HFFc6 (cell line): ENCODE measurements at regions not wholly inside any gene's neighbourhood (a gene's known extent, or its start where the extent isn't known, plus 50 kb on each side); places are given as distances from the start of the nearest gene placed in this dataset.

ENCODE experiments used
- DNase-seq: peaks from one replicate; pipeline ENCODE4 v3.0.0-alpha.2; 2018
- H3K27ac Mint-ChIP-seq: 2 replicates; pipeline ENCODE4 v1.8.0; 2020; ENCODE audit warnings: mild to moderate bottlenecking, mixed read lengths
- H3K27me3 Mint-ChIP-seq: 2 replicates; pipeline ENCODE4 v1.8.0; 2021; ENCODE audit warnings: mild to moderate bottlenecking, moderate library complexity, mixed read lengths; ENCODE audit not compliant: insufficient read depth
- H3K36me3 Mint-ChIP-seq: 2 replicates; pipeline ENCODE4 v1.8.0; 2021; ENCODE audit warnings: low read depth, mixed read lengths
- H3K4me1 Mint-ChIP-seq: 2 replicates; pipeline ENCODE4 v1.8.0; 2020; ENCODE audit warnings: low read depth, mixed read lengths
- H3K4me3 Mint-ChIP-seq: 2 replicates; pipeline ENCODE4 v1.8.0; 2020; ENCODE audit warnings: mild to moderate bottlenecking, moderate library complexity, mixed read lengths
- H3K9me3 Mint-ChIP-seq: 2 replicates; pipeline ENCODE4 v1.8.0; 2020; ENCODE audit warnings: mild to moderate bottlenecking, mixed read lengths
- CTCF ChIP-seq: fragments of 200-600 bp; sonication (generic); IDR thresholded peaks from 2 replicates; pipeline ENCODE4 v1.5.0; 2021; ENCODE audit warnings: antibody characterized with exemption, mild to moderate bottlenecking

GRCh38 chr17:70525961-70526360 lies 356.6 kb downstream of the KCNJ2 start:
- Mint-ChIP-seq H3K36me3 (no peaks in the 10 kb centered on the region; the same call in 1 of the 2 replicates), H3K4me1 (no peaks in the 10 kb centered on the region), H3K27me3 (no peaks in the 10 kb centered on the region; the same call in 1 of the 2 replicates), H3K27ac (no peak overlapping the region), H3K9me3 (peaks cover 55% of the 10 kb centered on the region), H3K4me3 (no peak overlapping the region)
- no peak for TF ChIP-seq CTCF
- no peak for DNase-seq

GRCh38 chr17:70527364-70527888 lies 358.1 kb downstream of the KCNJ2 start:
- peaks cover 47% of the 10 kb centered on the region for H3K9me3 Mint-ChIP-seq
- no peak overlapping the region for H3K4me3 Mint-ChIP-seq
- H3K36me3 Mint-ChIP-seq: no peaks in the 10 kb centered on the region; the same call in 1 of the 2 replicates
- TF ChIP-seq CTCF: no peak
- no peaks in the 10 kb centered on the region for H3K4me1 Mint-ChIP-seq
- DNase-seq: no peak
- no peak overlapping the region for H3K27ac Mint-ChIP-seq
- no peaks in the 10 kb centered on the region; the same call in 1 of the 2 replicates for H3K27me3 Mint-ChIP-seq

GRCh38 chr17:70533427-70533826 lies 364.1 kb downstream of the KCNJ2 start:
- Mint-ChIP-seq H3K36me3 (peaks cover 7% of the 10 kb centered on the region; the same call in 1 of the 2 replicates), H3K27me3 (no peaks in the 10 kb centered on the region), H3K27ac (no peak overlapping the region), H3K4me3 (no peak overlapping the region), H3K9me3 (peaks cover 25% of the 10 kb centered on the region), H3K4me1 (no peaks in the 10 kb centered on the region)
- no peak for DNase-seq
- no peak for TF ChIP-seq CTCF

- peaks cover 27% of the 10 kb centered on the region for H3K9me3 Mint-ChIP-seq
- H3K4me1 Mint-ChIP-seq: no peaks in the 10 kb centered on the region
- H3K27ac Mint-ChIP-seq: no peak overlapping the region
- no peak for DNase-seq
- H3K4me3 Mint-ChIP-seq: no peak overlapping the region
- H3K27me3 Mint-ChIP-seq: peaks cover 3% of the 10 kb centered on the region; the same call in 1 of the 2 replicates
- TF ChIP-seq CTCF: no peak
- peaks cover 7% of the 10 kb centered on the region; the same call in 1 of the 2 replicates for H3K36me3 Mint-ChIP-seq
These were observed 366.7 kb downstream of the KCNJ2 start for GRCh38 chr17:70535986-70536385.

GRCh38 chr17:70539132-70539924 lies 370.0 kb downstream of the KCNJ2 start:
- H3K4me1 Mint-ChIP-seq: no peaks in the 10 kb centered on the region
- H3K4me3 Mint-ChIP-seq: no peak overlapping the region
- peaks cover 7% of the 10 kb centered on the region; the same call in 1 of the 2 replicates for H3K36me3 Mint-ChIP-seq
- peaks cover 3% of the 10 kb centered on the region; the same call in 1 of the 2 replicates for H3K27me3 Mint-ChIP-seq
- no peak for DNase-seq
- no peak overlapping the region for H3K27ac Mint-ChIP-seq
- H3K9me3 Mint-ChIP-seq: peaks cover 34% of the 10 kb centered on the region
- TF ChIP-seq CTCF: no peak
